IPS-18c (cell line): ENCODE measurements at regions not wholly inside any gene's neighbourhood (a gene's known extent, or its start where the extent isn't known, plus 50 kb on each side); places are given as distances from the start of the nearest gene placed in this dataset.
"Not testable (repeated sequence)": the region's sequence is repeated elsewhere in the genome, so short reads cannot be mapped to it uniquely, and the experiment has no call there.

Experiments
- H3K4me3 ChIP-seq: 2 replicates; pipeline ENCODE4 v1.7.0; 2013; ENCODE audit warnings: low read depth, mild to moderate bottlenecking, low read length, moderate library complexity; ENCODE audit not compliant: insufficient read depth
- H3K9me3 ChIP-seq: one replicate; pipeline ENCODE4 v1.6.1; 2013; ENCODE audit warnings: mild to moderate bottlenecking, low read length, moderate library complexity; ENCODE audit not compliant: control insufficient read depth, insufficient read depth

DNA sequence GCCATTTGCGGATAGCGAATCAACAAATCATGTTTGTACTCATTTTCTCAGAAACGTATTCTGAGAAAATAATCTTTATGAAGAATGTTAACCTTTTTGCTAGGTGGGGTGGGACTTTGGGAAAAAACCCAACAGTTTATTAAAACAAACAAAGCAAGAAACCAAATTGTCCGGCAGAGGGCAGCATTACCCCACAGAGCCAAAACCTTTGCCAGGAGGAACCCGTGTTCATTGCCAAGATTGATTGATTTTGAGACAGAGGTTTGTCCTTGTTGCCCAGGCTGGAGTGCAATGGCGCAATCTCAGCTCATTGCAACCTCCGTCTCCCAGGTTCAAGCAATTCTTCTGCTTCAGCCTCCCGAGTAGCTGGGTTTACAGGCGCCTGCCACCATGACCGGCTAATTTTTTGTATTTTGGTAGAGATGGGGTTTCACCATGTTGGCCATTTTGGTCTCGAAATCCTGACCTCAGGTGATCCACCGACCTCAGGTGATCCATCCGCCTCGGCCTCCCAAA lies 70.8 kb upstream of the RHOU start:
- no peaks in the 10 kb centered on the region for H3K9me3 ChIP-seq
- H3K4me3 ChIP-seq: no peak overlapping the region

DNA sequence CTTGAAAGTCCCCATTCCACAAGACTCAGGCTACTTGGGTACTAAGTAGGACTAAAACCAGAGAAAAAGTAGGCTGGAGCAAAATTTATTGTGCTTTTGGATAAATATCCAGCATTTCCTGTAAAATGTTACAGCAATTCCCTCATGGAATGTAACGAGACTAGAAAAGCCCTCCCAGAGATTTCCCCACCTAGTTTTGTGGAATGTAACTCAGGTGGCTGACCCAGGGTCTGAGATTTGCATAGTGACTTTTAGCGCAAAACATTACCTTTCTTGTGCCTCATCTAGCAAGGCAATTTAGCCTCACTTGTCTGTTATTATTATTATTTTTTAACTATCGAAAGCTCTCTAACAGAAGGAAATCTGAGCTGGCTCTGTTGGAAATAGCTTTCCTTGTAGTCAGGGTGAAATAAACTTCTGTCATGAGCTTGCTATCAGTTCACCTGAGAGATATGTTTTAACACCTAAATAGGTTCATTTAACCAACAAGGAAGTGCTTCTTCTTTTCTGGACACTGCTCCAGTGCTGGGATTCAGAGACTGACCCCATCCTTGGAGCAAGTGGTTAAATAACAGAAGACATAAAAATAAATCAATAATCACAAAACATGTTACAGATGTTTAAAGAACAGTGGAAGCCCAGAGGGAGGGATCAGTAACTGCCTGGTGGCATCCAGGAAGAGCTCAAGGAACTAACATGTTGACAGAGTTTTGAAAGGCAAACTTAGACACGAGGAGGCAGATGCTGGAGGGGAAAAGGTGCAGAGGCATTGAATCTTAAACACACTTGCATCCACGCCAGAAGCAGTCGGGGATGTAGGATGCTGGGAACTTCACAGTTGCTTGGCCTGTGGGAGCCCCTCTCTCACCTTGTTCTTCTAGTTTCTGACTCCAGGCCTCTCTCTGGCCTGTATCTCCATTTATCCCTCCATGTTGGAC lies 68.3 kb upstream of the RHOU start:
- Histone ChIP-seq H3K4me3 (no peak overlapping the region), H3K9me3 (no peaks in the 10 kb centered on the region)

DNA sequence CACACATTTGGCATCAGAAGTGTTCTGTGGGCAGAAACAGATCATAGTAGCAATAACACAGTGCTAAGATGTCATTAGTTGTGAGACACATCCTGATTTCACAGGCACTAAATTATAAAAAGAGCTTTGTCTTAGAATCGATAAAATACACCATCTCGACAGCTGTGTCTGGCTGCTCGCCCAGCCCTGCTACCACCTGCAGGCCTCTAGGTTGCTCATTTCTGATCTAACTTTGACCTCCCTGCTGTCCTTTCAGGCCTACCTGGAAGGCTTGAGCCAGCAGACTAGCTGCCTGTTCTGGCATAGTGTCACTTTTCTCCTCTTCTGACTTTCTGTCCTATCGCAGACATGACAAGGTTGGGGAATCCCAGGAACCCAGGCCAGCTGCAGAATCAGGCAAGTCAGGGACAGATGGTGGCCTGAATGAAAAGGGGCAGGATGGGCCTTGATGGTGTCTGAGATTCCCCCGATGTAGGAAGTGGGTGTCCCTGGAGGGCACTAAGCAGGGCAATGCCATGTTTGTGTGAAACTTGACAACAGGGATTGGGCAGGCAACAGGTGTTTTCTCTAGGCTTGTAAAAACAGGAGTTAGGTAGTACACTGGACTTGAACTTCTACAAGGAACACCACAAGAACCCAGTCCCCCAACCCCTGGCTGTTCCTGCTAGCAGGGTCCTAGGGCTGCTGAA lies 66.6 kb upstream of the RHOU start:
- H3K9me3 ChIP-seq: no peaks in the 10 kb centered on the region
- H3K4me3 ChIP-seq: no peak overlapping the region

DNA sequence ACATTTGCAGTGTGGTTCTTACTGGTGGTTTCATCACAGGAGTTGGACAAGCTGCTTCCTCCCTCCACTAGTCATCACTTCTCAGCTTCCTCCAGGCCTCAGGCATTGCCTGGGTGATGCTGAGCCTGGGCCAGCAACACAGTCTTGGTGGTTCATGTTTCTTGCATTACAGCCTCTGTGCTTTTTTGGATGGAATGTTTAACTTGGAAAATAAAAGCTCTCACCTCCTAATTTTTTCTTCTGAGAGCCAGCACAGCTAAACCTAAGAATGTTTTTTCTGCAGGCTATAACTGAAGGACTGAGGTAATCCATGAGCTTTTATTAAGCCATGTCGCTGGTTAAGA lies 66.1 kb upstream of the RHOU start:
- Histone ChIP-seq H3K4me3 (no peak overlapping the region), H3K9me3 (no peaks in the 10 kb centered on the region)

DNA sequence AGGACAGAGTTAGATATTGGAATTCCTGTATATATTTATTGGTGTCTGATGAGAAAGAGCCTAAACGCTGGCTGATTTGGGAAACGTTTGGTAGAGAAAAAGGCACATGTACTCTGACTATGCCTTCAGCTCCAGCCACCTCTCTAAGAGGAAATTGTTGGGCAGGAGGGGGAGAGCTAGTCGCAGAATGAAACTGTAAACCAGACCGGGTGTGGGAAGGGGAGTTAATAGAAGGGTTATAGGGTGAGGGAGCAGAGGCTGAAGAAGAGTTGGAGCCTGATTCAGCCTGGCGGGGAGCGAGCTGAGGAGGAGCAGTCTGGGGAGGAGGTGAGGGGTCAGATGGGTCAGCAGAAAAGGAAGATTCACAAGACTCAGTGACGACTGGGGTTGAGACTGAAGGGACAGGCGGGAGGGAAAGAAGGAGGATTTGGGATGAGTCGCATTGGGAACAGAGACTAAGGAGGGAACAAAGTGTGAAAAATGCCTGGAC lies 54.2 kb upstream of the RHOU start:
- not testable (repeated sequence) for H3K4me3 ChIP-seq, H3K9me3 ChIP-seq

DNA sequence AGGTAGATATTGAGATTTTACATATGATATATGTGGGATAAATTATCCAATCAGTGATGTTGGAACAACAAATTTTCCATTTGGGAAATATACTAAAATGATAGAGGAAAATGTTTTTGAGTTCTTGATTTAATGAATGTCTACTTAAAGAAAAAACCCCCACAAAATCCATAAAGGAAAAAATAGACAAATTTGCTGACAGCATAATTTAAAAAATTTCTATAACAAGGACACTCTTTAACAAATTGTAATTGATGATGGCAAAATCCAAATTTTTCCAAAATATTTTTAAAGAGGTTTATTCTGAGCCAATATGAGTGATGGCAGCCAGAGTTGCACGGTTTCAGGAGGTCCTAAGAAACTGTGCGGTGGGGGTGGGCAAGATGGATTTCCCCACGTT lies 51.9 kb upstream of the RHOU start:
- Histone ChIP-seq H3K9me3 (no peaks in the 10 kb centered on the region), H3K4me3 (no peak overlapping the region)

DNA sequence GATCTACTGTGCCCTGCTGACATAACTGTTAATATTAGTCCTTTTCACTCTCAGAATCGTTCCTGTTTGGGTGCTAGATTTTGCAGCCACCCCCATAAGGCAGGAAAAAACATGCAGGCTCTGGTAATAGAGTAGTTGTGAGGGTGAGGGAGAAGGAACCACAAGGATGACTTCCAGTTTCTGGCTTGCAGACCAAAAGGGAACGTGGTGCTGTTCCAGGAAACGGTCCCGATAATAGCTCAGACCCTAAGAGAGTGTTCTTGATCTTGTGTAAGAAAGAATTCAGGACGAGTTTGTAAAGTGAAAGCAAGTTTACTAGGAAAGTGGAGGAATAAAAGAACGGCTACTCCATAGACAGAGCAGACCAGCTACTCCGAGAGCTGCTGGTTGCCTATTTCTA lies 50.7 kb upstream of the RHOU start:
- Histone ChIP-seq H3K4me3 (no peak overlapping the region), H3K9me3 (no peaks in the 10 kb centered on the region)

DNA sequence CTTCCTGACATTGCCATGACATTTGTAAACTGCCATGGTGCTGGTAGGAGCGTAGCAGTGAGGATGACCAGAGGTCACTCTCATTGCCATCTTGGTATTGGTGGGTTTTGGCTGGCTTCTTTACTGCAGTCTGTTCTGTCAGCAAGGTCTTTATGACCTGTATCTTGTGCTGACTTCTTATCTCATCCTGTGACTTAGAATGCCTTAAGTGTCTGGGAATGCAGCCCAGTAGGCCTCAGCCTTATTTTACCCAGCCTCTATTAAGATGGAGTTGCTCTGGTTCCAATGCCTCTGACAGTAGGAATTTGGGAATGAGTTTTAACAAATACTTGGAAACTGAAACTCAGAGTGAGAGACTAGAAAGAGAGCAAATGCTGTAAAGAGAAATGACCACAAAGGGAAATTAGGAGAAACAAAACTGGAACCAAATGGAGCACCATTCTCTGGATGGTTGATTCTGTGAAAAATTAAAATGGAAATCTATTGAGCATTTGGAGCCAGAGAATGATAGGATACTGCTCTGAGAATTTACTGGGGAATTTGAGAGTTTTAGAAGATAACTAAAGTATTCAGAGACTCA lies 50.1 kb upstream of the RHOU start:
- H3K4me3 ChIP-seq: no peak overlapping the region
- no peaks in the 10 kb centered on the region for H3K9me3 ChIP-seq
